Midbrain (tissue), 1 donor: ENCODE measurements at regions not wholly inside any gene's neighbourhood (a gene's known extent, or its start where the extent isn't known, plus 50 kb on each side); places are given as distances from the start of the nearest gene placed in this dataset.

ENCODE experiments used
- DNase-seq: peaks from one replicate; lab custom pipeline; 2025; lab: John Stamatoyannopoulos, UW

- no peak for DNase-seq
These were observed 908.5 kb upstream of the CHAC2 start for GRCh38 chr2:52859065-52859464.

- no peak for DNase-seq
These were observed 909.9 kb upstream of the CHAC2 start for GRCh38 chr2:52857722-52858121.

GRCh38 chr2:52852006-52852405 is 915.6 kb upstream of the CHAC2 start:
- no peak for DNase-seq

GRCh38 chr2:52844701-52845423 is 922.7 kb upstream of the CHAC2 start:
- DNase-seq = no peak

GRCh38 chr2:52835909-52836308 is 931.7 kb upstream of the CHAC2 start:
- no peak for DNase-seq

- DNase-seq = no peak
These were observed 936.4 kb upstream of the CHAC2 start for GRCh38 chr2:52831216-52831615.

GRCh38 chr2:52828112-52828511 is 939.5 kb upstream of the CHAC2 start:
- no peak for DNase-seq

GRCh38 chr2:52821631-52822030 is 946.0 kb upstream of the CHAC2 start:
- DNase-seq = no peak

GRCh38 chr2:52818958-52819357 is 948.6 kb upstream of the CHAC2 start:
- no peak for DNase-seq

- peak; percentile 9 for DNase-seq
These were observed 957.1 kb upstream of the CHAC2 start for GRCh38 chr2:52810460-52810859.

GRCh38 chr2:52805901-52806410 is 961.6 kb upstream of the CHAC2 start:
- no peak for DNase-seq

GRCh38 chr2:52794581-52794980 is 973.0 kb upstream of the CHAC2 start:
- no peak for DNase-seq

- no peak for DNase-seq
These were observed 988.2 kb upstream of the CHAC2 start for GRCh38 chr2:52779446-52779845.

- DNase-seq = no peak
These were observed 991.0 kb upstream of the CHAC2 start for GRCh38 chr2:52776571-52776970.

GRCh38 chr2:52775674-52776073 is 991.9 kb upstream of the CHAC2 start:
- no peak for DNase-seq

GRCh38 chr2:52765735-52766134 is 1001.9 kb upstream of the CHAC2 start:
- no peak for DNase-seq

GRCh38 chr2:52749764-52750163 is 1017.8 kb upstream of the CHAC2 start:
- DNase-seq = no peak

GRCh38 chr2:52745144-52745543 is 1022.5 kb upstream of the CHAC2 start:
- no peak for DNase-seq

GRCh38 chr2:52732849-52733395 is 1034.7 kb upstream of the CHAC2 start:
- no peak for DNase-seq

GRCh38 chr2:52724585-52724984 is 1043.0 kb upstream of the CHAC2 start:
- no peak for DNase-seq

GRCh38 chr2:52717836-52718235 is 1049.8 kb upstream of the CHAC2 start:
- no peak for DNase-seq

- no peak for DNase-seq
These were observed 1056.6 kb upstream of the CHAC2 start for GRCh38 chr2:52710810-52711618.

- no peak for DNase-seq
These were observed 1063.4 kb upstream of the CHAC2 start for GRCh38 chr2:52704251-52704650.
